ENCODE measurements at regions not wholly inside any gene's neighbourhood (a gene's known extent, or its start where the extent isn't known, plus 50 kb on each side); places are given as distances from the start of the nearest gene placed in this dataset.

DNA sequence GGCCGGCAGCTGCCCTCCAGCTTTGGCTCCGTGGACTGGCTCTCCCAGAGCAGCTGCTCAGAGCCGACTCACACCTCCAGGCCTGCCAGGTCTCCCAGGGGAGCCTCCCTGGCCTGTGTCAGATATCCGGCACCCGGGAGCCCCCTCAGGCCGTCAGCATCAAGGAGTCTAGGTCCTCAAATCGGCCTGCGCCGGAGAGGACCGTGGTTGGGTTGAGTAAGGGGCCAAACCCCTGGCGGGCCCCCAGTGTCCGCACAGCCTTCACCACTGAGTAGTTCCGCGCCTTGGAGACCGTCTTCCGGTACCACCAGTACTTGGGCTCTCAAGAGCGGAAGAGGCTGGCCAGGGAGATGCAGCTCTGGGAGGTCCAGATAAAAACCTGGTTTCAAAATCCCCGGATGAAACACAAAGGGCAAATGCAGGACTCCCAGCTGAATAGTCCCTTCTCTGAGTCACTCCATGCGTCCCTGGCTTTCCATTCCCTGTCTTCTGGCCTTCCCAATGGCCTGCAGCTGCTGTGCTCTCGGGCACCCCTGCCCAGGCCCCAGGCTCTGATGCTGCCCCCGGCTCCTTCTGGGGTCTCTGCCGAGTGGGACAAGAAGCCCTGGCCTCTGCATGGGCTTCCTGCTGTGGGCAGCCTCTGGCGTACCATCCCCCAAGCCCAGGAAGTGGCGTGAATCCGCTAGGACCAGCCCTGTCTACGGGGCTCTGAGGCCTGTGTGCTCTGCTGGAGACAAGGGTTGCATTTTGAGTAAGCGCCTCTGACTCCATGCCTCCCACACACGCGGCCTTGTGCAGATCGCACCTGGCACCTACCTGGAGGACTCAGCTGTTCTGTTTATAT, 245.1 kb upstream of the ATXN7L3B start:
- DNase-seq, result no peak
- no peak for TF ChIP-seq POLR2A (IDR thresholded peaks at IDR 0.05; ENCODE audit: low read length)

DNA sequence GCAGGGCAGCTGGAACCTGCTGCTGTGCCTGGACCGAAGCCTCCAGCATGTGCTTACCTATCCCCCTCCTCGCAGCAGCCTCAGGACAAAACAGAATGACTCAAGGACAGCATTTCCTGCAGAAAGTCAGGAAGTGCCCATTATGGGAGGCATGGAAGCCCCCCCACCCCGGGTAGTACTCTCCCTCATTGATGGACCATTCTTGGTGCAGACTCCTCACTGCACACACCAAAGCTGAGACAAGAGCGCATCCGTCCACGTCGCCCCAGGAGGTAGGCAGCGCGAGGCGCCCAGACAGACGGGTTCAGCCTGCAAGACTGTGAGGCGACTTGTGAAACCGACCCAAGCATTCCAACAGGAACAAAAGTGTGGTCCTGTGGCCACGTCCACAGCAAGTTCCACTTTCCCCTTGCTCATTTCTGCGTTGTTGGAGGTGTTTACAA, 243.9 kb upstream of the ATXN7L3B start:
- DNase-seq, result no peak
- TF ChIP-seq GATA1 (IDR thresholded peaks at IDR 0.05; ENCODE audit: low read depth, low read length) (no peak), POLR2A (IDR thresholded peaks at IDR 0.05; ENCODE audit: low read length) (no peak)

DNA sequence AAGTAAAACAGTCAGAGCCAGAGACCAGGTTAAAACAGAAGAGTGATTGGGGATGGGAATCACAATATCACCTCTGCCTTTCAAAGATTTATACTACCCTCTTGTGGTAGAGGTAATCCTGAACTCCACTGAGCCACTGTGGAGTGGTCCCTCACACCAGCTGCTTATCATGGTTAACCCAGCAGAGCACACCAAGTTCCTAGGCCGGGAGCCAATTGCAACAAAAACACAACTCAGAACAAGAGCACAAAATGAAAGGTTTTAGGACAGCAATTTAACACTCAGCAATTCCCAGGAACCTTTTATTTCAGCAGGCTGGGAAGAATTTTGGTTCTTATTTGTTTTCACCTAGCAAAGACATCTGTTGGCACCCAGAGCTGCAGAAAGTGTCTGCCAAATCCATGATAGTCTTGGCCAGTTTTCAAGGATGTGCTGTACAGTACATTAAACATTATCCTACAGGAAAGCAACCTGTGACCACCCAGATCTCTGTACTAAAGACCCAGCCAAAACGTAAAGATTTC, 220.5 kb upstream of the ATXN7L3B start:
- TF ChIP-seq POLR2A (IDR thresholded peaks at IDR 0.05; ENCODE audit: low read length) (no peak), GATA1 (IDR thresholded peaks at IDR 0.05; ENCODE audit: low read depth, low read length) (no peak)
- DNase-seq, result peak in 1 of 2 experiments; percentile 1

DNA sequence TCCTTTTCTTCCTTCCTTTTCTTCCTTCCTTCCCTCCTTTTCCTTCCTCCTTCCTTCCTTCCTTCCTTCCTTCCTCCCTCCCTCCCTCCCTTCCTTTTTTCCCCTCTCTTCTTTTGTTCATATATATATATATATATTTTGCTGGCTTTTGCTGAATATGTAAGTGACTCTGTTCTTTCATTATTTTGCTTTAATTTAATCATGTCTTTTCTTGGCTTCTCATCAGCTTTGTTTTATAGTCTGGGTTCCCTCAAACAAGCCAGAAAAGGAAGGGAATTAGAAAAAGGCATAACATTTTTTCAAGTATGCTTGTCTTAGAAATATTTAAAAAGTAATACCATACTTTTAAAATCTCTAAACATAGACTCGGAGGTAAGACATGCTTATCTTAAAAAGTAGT, 219.9 kb upstream of the ATXN7L3B start:
- no peak for TF ChIP-seq POLR2A (IDR thresholded peaks at IDR 0.05; ENCODE audit: low read length)
- TF ChIP-seq GATA1 (IDR thresholded peaks at IDR 0.05; ENCODE audit: low read depth, low read length), result no peak
- DNase-seq, result no peak

DNA sequence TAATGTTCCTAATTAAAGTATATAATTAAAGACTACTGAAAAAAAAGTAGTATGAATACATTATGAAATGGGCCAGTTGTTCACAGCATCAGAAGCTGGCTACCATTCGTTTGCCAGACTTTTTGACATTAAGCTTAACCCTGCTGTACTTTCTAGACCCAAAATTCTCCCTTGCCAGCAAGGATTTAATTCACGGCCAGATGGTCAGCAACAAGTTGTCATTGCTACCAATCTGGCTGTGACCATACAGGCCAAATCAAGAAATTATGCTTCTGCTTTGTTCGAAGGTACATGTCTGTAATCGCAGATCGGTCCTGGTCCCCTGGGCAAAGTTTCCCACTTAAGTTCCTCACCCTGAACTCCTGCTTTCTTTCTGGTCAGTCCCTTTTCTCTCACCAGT, 217.7 kb upstream of the ATXN7L3B start:
- TF ChIP-seq POLR2A (IDR thresholded peaks at IDR 0.05; ENCODE audit: low read length), result no peak
- no peak for TF ChIP-seq GATA1 (IDR thresholded peaks at IDR 0.05; ENCODE audit: low read depth, low read length)
- no peak for DNase-seq

DNA sequence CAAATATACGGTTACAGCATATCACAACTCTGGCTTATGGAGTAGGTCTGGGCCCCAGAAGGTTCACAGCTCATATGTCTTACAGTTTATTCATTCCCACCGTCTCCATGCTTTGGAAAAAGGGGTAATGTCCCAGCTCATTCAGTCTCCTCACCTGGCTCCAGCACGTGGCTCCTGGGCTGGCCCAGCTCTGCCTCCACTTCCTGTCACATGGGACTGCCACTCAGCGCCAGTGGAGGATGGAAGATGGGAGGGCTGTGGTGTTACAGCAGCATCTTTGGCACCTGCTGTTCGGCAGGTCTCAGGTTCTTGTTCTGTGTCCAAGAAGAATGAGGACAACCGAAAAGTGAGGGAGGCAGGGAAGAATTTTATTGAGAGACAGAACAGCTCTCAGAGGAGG, 216.3 kb upstream of the ATXN7L3B start:
- no peak for TF ChIP-seq GATA1 (IDR thresholded peaks at IDR 0.05; ENCODE audit: low read depth, low read length)
- no peak for TF ChIP-seq POLR2A (IDR thresholded peaks at IDR 0.05; ENCODE audit: low read length)

DNA sequence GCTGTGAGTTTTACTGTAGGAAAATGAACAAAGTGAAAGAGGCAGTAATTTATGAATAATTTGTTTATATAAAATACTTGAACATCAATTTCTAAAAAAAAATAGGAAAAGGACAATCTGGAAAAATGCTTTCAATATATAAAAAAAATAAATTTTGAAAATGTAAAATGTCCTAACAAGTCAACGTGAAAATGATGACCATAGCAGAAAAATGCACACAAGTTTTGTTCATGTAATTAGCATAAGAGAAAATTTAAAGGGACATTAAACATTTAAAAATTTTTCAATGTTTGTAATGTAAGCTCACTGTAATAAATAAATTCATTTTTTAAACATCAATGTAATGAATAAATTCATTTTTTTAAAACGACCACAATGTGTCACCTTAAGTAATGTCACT, 214.8 kb upstream of the ATXN7L3B start:
- TF ChIP-seq POLR2A (IDR thresholded peaks at IDR 0.05; ENCODE audit: low read length) (no peak), GATA1 (IDR thresholded peaks at IDR 0.05; ENCODE audit: low read depth, low read length) (no peak)
- no peak for DNase-seq

More for the DNA sequence above, 216.3 kb upstream of the ATXN7L3B start:
- no peak for DNase-seq

DNA sequence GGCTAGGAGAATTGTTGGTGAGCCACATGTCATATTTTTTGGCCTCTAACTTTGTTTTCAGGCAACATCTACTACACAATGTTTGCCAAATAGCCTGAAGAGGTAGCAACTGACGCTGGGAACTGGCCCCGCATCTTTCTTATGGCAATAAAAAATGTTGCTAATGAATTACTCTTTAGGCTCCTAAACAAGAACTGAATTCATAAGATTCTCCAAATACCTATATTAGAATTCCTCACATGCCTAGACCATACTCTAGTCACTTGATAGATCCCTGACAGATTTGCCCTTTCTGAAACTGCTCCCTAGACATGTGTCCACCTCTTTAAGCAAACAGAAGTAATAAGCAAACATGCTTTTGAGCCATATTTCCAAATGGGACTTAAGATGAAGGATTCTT, 209.0 kb upstream of the ATXN7L3B start:
- TF ChIP-seq POLR2A (IDR thresholded peaks at IDR 0.05; ENCODE audit: low read length) (no peak), GATA1 (IDR thresholded peaks at IDR 0.05; ENCODE audit: low read depth, low read length) (no peak)
- DNase-seq, result no peak

DNA sequence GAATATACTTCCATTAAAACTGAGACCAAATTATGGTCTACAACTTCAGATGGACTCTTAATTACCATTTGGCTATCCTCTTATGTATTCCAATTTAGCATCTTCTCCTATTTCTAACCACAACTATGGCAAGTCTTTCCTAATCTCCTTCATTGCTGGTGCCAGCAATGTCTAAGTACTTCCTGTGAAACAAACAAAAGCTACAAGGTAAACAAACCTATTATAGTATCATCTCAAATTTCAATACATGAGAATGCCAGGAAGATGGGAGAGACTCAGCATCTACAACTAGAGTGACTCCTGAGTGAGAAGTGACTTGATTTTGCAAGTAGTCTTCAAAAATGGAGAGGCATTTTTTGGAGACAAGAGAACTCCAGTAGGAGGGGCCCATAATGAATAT, 202.9 kb upstream of the ATXN7L3B start:
- no peak for DNase-seq
- no peak for TF ChIP-seq POLR2A (IDR thresholded peaks at IDR 0.05; ENCODE audit: low read length)
- TF ChIP-seq GATA1 (IDR thresholded peaks at IDR 0.05; ENCODE audit: low read depth, low read length), result no peak

DNA sequence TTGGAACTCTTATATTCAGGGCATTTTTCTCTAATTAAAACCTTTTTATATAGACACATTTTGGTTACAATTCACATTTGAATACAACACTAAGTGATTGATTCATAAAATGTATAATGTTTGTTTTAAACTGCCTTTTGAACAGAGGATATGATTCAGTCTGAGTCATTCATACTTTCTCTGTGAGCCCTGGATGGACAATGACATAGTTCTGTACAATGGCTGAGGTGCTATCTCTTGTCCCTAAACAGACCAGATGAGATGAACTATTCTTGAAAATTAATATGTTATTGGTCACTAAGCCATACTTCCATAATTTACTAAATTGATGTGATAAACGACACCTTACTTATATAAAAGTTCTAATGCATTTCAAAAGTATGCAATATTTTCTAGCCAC, 199.7 kb upstream of the ATXN7L3B start:
- DNase-seq, result no peak

DNA sequence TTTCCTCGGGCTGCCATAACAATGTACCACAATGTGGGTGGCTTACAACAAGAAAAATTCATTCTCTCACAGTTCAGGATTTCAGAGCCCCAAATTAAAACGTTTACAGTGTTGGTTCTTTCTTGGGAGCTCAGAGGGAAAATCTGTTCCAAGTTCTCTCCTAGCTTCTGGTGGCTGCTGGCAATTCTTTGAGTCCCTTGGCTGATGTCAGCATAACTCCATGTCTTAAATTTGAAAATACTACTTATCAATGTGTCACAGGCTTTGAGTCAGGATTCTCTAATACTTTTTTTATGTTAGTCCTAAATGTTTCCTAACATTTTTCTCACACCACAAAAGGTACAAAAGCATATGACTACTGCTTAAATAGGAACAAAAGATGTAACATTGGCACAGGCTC, 198.4 kb upstream of the ATXN7L3B start:
- TF ChIP-seq GATA1 (IDR thresholded peaks at IDR 0.05; ENCODE audit: low read depth, low read length) (no peak), POLR2A (IDR thresholded peaks at IDR 0.05; ENCODE audit: low read length) (no peak)
- DNase-seq, result no peak

More for the DNA sequence above, 199.7 kb upstream of the ATXN7L3B start:
- no peak for TF ChIP-seq POLR2A (IDR thresholded peaks at IDR 0.05; ENCODE audit: low read length)
- no peak for TF ChIP-seq GATA1 (IDR thresholded peaks at IDR 0.05; ENCODE audit: low read depth, low read length)

DNA sequence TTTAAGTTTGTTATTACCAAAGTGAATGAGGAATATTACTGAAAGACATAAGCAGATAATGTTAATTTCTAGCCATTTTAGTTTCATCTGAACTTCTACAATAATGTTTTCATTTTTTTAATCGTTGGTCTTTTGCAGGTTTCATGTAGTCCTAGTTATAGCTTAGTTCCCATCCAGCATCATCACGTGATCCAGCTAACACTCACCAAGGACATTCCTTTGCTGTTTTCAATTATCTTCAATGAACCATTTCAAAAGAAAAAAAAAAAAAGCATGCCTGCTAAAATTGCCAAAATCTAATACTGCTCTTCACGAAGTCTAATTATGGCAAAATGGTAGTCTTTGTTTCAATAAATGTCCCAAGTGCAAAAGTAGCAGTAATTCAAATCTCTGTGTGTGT, 187.7 kb upstream of the ATXN7L3B start:
- no peak for DNase-seq
- TF ChIP-seq POLR2A (IDR thresholded peaks at IDR 0.05; ENCODE audit: low read length) (no peak), GATA1 (IDR thresholded peaks at IDR 0.05; ENCODE audit: low read depth, low read length) (no peak)

DNA sequence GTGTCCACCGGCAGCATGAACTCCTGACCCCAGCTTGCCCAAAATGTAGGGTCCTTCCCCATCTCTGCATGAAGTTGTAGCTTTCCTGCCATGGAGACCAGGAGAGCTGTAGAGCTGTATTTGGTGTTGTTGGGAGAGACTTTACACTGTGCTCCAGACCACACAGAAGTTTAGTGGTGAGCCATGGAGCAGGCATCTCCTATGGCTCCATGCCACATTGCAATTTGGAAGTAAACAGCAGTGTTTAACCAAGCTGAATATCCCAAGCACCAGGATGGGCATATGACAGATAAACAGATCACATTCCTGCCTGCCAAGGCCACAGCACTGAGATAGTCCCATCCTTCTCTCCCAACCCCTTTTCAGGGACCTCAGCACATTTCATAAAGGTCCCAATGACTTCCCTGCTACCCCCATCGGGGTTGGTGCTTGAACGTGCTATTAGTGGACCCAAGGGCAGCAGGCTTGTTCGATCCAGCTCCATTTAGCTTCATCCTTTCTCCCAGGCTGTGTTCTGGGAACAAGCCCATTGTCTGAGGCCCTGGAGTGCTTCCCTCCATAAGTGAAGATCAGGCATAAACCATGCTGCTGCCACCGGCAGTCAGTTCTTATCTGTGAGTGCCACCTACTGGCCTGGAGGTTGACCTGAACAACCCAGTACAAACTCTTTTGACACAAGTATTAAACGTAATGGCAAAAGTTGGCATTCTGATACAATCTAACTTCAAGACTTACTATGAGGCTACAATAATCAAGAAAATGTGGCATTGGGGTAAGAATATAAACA, 172.3 kb upstream of the ATXN7L3B start:
- TF ChIP-seq GATA1 (IDR thresholded peaks at IDR 0.05; ENCODE audit: low read depth, low read length), result no peak
- TF ChIP-seq POLR2A (IDR thresholded peaks at IDR 0.05; ENCODE audit: low read length), result no peak
- peak; percentile 11 to 44 for DNase-seq

DNA sequence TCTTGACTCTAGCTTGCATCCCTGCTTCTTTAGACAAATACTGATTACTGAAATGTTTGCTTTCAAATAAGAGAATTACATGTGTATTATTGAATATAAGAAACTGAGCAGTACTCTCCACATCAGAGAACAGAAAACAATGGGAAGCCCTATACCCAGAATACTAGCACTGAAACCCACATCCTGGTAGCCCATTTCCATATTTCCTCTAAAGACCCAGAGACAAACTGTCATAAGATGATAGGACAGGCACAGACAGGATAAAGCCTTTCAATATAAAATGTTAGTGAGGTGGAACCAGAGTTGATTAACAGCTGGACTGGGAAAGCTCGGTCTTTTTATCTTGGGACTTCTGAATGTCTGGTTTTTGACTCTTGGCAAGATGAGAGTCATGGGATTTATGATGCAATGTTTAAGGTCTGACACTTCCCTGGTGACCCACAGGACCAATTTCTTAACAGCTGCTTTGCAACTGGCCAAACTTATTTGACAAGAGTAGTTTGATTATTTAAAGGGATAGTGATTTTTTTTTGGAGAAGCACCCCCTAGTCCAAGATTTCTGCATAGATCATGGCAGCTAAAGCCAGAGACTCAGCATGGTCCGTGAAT, 166.9 kb upstream of the ATXN7L3B start:
- no peak for TF ChIP-seq GATA1 (IDR thresholded peaks at IDR 0.05; ENCODE audit: low read depth, low read length)
- TF ChIP-seq POLR2A (IDR thresholded peaks at IDR 0.05; ENCODE audit: low read length), result no peak
- DNase-seq, result no peak

All from erythroblast (primary cell).